Testis (tissue), 2 donors: ENCODE measurements at regions not wholly inside any gene's neighbourhood (a gene's known extent, or its start where the extent isn't known, plus 50 kb on each side); places are given as distances from the start of the nearest gene placed in this dataset.

Experiments used
- POLR2A ChIP-seq: fragments of 450-650 bp; IDR thresholded peaks from one replicate; pipeline ENCODE4 v1.6.1; 2017; ENCODE audit warnings: antibody characterized with exemption, mild to moderate bottlenecking, moderate library complexity
- TF ChIP-seq, protein P1 (sequence below), 3 experiments: fragments of 450-650 bp in 2 of 3; fragments of 200-600 bp in 1 of 3; sonication (generic) in 1 of 3; IDR thresholded peaks; one replicate each; pipeline ENCODE4 v1.5.1; 2016 to 2019; ENCODE audit warnings: antibody characterized with exemption in 3 of 3, mild to moderate bottlenecking in 2 of 3, moderate library complexity in 1 of 3

DNA sequence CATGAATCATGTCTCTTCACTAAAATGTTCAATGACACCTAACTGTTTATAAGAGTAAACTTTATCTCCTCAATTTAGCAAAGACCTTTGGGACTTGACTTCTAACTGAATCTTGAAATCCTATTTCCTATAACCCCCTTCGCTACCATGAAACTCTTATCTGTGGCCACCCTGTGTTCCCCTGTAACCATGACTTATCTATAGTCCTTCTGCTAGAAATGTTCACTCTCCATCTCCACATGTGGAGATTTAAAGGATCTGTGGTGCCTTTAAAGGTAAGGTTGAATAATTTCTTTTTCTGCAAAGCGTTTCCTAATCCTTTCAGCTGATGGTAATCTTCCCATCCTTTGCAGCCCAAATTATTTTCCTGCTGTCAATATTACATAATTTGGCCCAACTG lies 436.3 kb upstream of the RUNX1 start:
- TF ChIP-seq, protein P1, sequence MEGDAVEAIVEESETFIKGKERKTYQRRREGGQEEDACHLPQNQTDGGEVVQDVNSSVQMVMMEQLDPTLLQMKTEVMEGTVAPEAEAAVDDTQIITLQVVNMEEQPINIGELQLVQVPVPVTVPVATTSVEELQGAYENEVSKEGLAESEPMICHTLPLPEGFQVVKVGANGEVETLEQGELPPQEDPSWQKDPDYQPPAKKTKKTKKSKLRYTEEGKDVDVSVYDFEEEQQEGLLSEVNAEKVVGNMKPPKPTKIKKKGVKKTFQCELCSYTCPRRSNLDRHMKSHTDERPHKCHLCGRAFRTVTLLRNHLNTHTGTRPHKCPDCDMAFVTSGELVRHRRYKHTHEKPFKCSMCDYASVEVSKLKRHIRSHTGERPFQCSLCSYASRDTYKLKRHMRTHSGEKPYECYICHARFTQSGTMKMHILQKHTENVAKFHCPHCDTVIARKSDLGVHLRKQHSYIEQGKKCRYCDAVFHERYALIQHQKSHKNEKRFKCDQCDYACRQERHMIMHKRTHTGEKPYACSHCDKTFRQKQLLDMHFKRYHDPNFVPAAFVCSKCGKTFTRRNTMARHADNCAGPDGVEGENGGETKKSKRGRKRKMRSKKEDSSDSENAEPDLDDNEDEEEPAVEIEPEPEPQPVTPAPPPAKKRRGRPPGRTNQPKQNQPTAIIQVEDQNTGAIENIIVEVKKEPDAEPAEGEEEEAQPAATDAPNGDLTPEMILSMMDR (IDR thresholded peaks at IDR 0.05): no peak
- no peak for TF ChIP-seq POLR2A
